Rectal smooth muscle tissue (tissue), 1 donor: ENCODE measurements at regions not wholly inside any gene's neighbourhood (a gene's known extent, or its start where the extent isn't known, plus 50 kb on each side); places are given as distances from the start of the nearest gene placed in this dataset.

Experiments
- H3K27ac ChIP-seq: one replicate; pipeline ENCODE4 v1.7.0; 2013; ENCODE audit warnings: low read depth, low read length, inconsistent platforms
- H3K27me3 ChIP-seq: one replicate; pipeline ENCODE4 v1.7.0; 2013; ENCODE audit warnings: low read length; ENCODE audit not compliant: control insufficient read depth, insufficient read depth
- H3K36me3 ChIP-seq: one replicate; pipeline ENCODE4 v1.7.0; 2013; ENCODE audit warnings: low read length; ENCODE audit not compliant: control insufficient read depth, insufficient read depth
- H3K4me1 ChIP-seq: one replicate; pipeline ENCODE4 v1.7.0; 2013; ENCODE audit warnings: low read length; ENCODE audit not compliant: control insufficient read depth, insufficient read depth
- H3K4me3 ChIP-seq: one replicate; pipeline ENCODE4 v1.7.0; 2013; ENCODE audit warnings: low read length
- H3K9ac ChIP-seq: one replicate; pipeline ENCODE4 v1.7.0; 2013; ENCODE audit warnings: low read length

DNA sequence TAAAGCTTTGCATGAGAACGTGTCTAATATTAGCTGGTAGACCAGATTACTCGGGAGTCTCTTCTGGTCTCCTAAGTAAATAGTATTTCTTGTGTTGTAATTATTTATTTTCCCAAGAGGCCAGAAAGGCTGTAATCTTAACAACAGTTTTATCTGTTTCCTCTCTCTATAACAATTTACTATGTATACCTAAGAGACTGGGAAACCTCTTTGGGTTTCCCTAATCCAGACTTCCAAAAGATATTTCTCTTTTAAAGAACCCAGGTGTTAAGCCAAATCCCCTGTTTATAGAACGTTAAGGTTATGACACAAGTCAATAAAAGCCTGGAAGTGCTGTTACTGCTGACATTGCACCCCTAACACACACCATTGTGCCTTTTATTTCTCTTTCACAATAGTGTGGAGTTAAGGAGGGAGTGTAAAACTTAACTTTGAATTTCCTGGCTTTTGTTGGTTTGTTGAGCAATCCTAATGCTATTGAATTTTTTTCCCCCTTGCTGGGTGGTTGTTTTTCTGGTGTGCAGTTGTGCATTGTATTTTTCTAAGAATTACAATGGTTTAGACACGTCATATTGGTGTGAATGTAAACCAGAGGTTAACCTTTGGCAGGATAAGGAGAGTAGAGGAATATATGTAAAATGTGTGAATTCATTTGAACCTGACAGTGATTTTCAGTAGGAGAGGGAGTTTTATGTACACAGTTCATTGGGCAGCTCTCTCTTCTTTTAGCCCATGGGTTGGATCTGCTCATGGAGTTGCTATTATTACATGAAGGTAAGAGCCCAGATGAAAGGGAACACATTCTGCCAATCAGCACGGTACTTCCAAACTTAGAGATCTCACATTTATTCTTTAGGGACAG, 192.8 kb downstream of the MTX2 start:
- peaks cover 2% of the 10 kb centered on the region for H3K27me3 ChIP-seq
- no peak overlapping the region for H3K27ac ChIP-seq

DNA sequence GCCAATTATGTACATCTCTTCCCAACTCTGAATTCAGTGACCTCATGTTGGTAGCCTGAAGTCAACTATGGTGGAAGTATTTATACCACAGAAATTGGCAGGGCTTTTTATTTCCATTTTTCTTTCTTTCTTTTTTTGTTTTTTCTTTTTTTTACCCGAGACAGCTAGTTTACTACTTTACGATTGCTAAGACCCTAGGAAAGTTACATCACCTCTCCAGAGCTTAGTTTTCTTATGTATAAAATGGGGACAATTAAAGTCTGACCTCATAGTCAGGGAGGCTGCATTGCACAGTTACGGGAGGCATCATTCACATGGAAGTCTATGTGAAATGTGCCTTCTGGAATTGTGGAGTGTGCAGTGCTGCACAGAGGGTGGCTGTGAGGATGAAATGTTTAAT, 194.3 kb downstream of the MTX2 start:
- Histone ChIP-seq H3K4me1 (no peaks in the 10 kb centered on the region), H3K36me3 (no peaks in the 10 kb centered on the region), H3K27me3 (peaks cover 2% of the 10 kb centered on the region), H3K4me3 (no peak overlapping the region), H3K27ac (no peak overlapping the region), H3K9ac (no peak overlapping the region)

More for the DNA sequence above, 192.8 kb downstream of the MTX2 start:
- no peak overlapping the region for H3K9ac ChIP-seq
- no peaks in the 10 kb centered on the region for H3K4me1 ChIP-seq
- H3K4me3 ChIP-seq: no peak overlapping the region
- no peaks in the 10 kb centered on the region for H3K36me3 ChIP-seq

DNA sequence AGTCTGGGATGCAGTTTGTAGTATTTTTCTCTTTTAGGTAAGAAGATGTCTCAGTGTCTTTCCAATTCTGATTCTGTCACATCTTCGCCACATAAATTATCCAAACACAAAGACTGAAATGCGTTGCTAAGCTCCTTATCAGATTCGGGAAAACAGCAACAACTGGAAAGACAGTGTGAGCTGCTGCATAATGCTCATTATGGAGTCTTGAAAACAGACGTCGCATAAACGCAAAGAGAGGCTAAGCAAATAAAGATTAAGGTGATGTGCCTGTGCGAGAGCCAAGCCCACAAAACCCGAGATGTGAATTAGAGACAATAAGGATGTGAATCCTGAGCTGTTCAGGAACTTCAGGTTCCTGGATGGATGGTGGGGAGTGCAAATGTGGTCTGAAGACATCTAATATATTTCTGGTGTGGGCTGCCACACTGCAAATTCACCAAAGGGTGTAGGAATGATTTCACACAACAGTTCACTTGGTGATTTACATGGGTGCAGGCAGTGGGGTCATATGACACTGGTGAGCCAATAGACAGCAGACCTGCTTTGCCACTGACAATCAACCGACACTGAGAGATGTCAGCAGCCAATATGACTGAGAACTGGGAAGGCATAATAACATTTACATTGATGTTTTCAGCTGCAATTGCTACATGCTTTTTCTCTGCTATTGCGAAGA, 195.8 kb downstream of the MTX2 start:
- no peak overlapping the region for H3K4me3 ChIP-seq
- no peaks in the 10 kb centered on the region for H3K36me3 ChIP-seq
- H3K27ac ChIP-seq: no peak overlapping the region
- peaks cover 2% of the 10 kb centered on the region for H3K27me3 ChIP-seq
- H3K4me1 ChIP-seq: no peaks in the 10 kb centered on the region
- no peak overlapping the region for H3K9ac ChIP-seq

DNA sequence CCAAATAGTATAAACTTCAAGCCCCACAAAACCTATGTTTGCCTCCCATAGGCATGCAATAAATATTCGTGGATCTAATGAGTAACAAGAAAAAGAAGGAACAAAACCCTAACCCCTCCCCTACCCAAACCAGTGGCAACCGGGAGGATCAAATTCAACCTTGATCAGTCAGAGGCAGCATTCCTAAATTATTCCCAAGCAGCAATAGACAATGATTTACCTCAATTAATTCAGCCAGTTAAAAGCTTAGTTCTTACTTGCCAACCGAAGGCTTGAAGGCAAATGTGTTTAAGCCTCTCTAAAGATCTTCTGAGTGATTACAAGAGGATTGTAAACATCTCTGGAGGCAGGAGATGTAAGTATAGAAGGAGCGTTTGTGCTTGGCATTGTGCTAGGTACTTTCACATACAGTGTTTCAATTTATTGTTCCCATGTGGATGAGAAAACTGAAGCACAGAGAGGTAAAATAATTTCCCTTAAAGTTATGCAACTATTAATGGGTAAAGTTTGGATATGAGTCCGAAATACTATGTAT, 197.7 kb downstream of the MTX2 start:
- Histone ChIP-seq H3K27ac (no peak overlapping the region), H3K9ac (no peak overlapping the region), H3K4me3 (no peak overlapping the region), H3K27me3 (peaks cover 2% of the 10 kb centered on the region), H3K4me1 (no peaks in the 10 kb centered on the region), H3K36me3 (no peaks in the 10 kb centered on the region)

DNA sequence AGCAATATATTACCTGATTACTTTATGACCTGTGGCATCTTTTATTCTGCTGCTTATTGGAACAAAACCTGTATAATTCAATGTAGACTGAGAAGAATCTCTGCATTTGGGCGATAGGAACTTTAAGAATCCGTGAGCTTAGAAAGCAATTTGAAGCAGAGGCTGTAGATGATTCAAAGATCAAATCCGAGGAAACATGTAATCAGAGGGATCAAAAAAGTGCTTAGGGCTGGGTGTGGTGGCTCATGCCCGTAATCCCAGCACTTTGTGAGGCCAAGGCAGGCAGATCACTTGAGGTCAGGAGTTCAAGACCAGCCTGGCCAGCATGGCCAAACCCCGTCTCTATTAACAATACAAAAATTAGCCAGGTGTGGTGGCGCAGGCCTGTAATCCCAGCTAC, 198.4 kb downstream of the MTX2 start:
- Histone ChIP-seq H3K27me3 (peaks cover 2% of the 10 kb centered on the region), H3K27ac (no peak overlapping the region), H3K36me3 (no peaks in the 10 kb centered on the region), H3K4me1 (peaks cover 3% of the 10 kb centered on the region), H3K9ac (no peak overlapping the region), H3K4me3 (no peak overlapping the region)

DNA sequence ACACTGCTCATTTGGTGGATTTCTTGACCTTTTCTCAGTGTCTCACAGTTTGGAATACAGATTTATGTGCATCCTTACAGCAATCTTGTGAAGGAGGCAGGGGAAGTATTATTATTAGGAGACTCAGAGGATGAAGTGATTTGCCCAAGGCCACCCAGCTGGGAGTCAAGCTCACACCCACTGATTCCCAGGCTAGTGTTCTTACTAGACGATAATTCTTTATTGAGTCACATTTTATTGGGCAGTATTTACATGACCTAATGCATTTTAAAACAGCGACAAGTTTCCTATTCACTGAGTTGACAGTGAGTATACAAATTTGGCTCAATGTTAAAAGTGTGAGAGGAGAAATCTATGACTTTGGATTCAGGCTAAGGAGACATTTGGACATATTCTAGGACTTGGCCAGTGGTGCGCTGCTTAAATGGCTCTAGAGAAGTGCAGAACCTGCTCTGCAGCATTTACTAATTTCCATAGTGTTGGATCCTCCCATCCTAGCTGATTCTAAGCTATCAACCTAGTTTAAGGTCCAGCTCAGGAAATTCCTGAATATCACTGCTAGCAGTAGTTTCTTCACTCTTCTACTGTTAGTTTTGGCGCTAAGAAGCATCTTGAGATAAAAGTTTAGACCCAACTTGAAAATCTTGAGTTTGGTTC, 199.3 kb downstream of the MTX2 start:
- no peak overlapping the region for H3K9ac ChIP-seq
- H3K4me1 ChIP-seq: peaks cover 7% of the 10 kb centered on the region
- H3K36me3 ChIP-seq: no peaks in the 10 kb centered on the region
- peaks cover 1% of the 10 kb centered on the region for H3K27me3 ChIP-seq
- no peak overlapping the region for H3K27ac ChIP-seq
- H3K4me3 ChIP-seq: no peak overlapping the region

DNA sequence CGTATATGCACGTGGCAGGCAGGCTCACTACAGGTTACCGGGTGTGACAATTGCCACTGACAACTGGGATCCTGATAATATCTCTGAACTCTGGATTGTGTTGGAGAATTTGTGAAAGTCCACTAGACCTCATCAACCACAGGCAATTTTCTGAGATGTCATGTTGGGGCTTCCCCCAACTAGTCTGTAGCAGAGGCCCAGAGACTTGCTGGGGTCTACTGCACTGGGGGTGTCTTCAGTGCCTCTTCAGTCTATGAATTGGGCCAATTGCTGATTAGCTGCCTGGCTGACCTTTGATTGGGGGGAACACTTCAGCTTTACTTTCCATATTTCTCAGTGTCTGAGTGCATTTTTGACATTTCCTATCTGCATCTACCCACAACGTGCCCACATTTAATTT, 201.5 kb downstream of the MTX2 start:
- Histone ChIP-seq H3K36me3 (no peaks in the 10 kb centered on the region), H3K4me1 (peaks cover 7% of the 10 kb centered on the region), H3K27me3 (no peaks in the 10 kb centered on the region), H3K9ac (no peak overlapping the region), H3K4me3 (no peak overlapping the region), H3K27ac (no peak overlapping the region)

DNA sequence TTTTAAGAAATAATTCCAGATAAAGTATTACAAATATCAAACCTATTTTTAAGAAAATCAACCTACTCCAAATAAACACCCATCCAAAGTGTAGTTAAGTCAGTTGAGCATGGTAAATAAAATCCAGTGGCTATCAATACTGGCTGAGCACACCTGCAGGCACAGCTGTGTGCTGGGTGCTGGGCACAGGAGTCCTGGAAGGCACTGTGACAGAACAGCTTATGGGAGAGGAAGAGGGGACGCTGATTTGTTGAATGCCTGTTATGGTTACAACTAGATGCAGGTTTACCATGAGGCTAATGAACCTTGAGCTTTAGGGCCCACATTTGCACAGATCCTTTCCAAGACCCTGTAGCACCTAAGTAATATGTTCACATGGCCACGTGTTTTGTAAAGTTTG, 202.7 kb downstream of the MTX2 start:
- peaks cover 7% of the 10 kb centered on the region for H3K4me1 ChIP-seq
- no peak overlapping the region for H3K27ac ChIP-seq
- no peaks in the 10 kb centered on the region for H3K36me3 ChIP-seq
- no peaks in the 10 kb centered on the region for H3K27me3 ChIP-seq
- H3K9ac ChIP-seq: no peak overlapping the region
- H3K4me3 ChIP-seq: no peak overlapping the region

DNA sequence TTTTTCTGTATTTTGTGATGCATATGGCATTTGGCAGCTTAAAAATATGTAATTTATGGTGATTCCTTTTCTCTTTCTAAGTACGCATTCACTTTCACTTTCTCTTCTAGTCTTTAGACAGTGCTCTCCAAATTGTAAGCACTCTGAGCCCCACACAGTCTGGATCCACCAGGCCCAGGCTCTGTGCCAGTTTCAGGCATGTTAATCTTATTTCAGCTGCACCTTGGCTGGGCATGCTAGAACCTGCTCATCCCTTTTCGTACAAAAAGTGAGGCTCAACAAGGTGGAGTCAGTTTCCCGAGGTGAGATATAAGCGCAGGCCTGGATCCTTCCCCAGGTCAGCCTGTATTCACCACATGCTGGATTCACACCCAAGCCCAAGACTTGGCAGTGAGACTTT, 203.9 kb downstream of the MTX2 start:
- no peaks in the 10 kb centered on the region for H3K27me3 ChIP-seq
- H3K36me3 ChIP-seq: no peaks in the 10 kb centered on the region
- peak overlapping the region; percentile 30 for H3K27ac ChIP-seq
- H3K4me3 ChIP-seq: peak overlapping the region; percentile 46
- no peak overlapping the region for H3K9ac ChIP-seq
- peaks cover 7% of the 10 kb centered on the region for H3K4me1 ChIP-seq

DNA sequence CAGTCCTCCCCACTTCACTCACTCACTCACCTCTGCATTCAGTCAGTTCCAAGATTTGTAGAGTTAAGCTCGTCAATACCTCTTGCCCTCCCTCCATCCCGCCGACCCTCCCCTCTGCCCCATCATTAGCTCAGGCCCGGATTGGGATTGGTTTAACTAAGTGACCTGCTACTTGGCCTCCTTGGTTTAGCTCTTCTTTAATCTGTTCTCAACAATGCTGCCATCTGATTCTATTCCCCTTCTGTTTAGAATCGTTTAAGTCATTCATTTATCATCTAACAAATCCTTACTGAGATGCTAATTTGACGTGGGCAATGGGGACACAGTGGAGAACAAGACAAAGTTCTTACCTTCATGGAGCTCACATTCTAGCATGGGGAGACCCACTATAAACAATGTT, 204.6 kb downstream of the MTX2 start:
- Histone ChIP-seq H3K4me1 (peaks cover 7% of the 10 kb centered on the region), H3K27me3 (no peaks in the 10 kb centered on the region), H3K4me3 (no peak overlapping the region), H3K36me3 (no peaks in the 10 kb centered on the region), H3K9ac (no peak overlapping the region), H3K27ac (no peak overlapping the region)

DNA sequence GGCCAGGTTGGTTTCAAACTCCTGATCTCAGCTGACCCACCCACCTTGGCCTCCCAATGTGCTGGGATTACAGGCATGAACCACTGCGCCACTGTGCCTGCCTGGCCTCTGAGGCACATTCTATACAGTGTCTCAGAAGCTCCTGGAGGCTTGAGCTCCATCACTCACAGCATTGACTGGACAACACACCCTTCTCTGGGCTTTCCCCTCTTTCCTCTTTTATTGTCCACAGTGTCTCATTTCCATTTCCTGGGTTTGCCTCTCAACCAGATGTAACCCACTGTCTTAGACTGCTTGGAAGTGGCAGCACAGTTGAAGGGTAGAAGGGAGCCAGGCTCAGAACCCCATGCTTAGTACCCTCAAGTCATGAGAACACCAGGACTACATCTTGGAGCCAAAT, 208.1 kb downstream of the MTX2 start:
- Histone ChIP-seq H3K27me3 (no peaks in the 10 kb centered on the region), H3K4me1 (peaks cover 6% of the 10 kb centered on the region), H3K27ac (no peak overlapping the region), H3K36me3 (no peaks in the 10 kb centered on the region), H3K4me3 (no peak overlapping the region), H3K9ac (no peak overlapping the region)

DNA sequence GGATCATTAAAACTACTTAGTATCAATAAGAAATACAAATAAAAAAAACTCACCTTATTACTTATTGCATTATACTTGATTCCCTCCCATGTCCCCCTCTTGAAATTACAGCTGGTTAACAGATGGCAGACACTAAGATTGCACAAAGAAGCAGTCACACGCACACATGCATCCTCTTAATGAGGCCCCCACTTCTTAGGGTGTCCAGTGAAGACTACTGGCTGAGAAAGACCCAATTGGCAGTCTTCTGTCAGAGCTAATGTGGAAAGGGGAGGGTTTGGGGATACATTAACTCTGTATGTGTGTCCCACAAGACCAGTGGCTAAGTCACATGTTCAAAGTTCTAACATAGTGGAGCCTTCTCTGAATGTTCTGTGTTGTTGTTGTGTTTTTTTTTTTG, 210.7 kb downstream of the MTX2 start:
- Histone ChIP-seq H3K36me3 (no peaks in the 10 kb centered on the region), H3K27me3 (no peaks in the 10 kb centered on the region), H3K4me3 (no peak overlapping the region), H3K9ac (no peak overlapping the region), H3K27ac (no peak overlapping the region), H3K4me1 (peaks cover 8% of the 10 kb centered on the region)
